Upper lobe of left lung (tissue), 6 donors: ENCODE measurements at regions not wholly inside any gene's neighbourhood (a gene's known extent, or its start where the extent isn't known, plus 50 kb on each side); places are given as distances from the start of the nearest gene placed in this dataset.

Experiments
- ATAC-seq, 2 donors: fragments of 200-7000 bp; cut with Tn5 transposase; one replicate each; pipeline ENCODE4 v1.9.1; 2022; ENCODE audit warnings: mild to moderate bottlenecking in 2 of 2, moderate library complexity in 2 of 2; ENCODE audit not compliant: low FRiP score in 2 of 2
- DNase-seq, 2 donors: peaks; one replicate each; pipeline ENCODE4 v3.0.0-alpha.2; 2019 to 2020
- H3K27ac ChIP-seq, 4 donors: fragments of 200-600 bp; sonication (generic); one replicate each; pipeline ENCODE4 v1.5.1; 2016 to 2019
- H3K27me3 ChIP-seq, 4 donors: fragments of 200-600 bp; sonication (generic); one replicate each; pipeline ENCODE4 v1.5.1; 2017 to 2019
- H3K36me3 ChIP-seq, 4 donors: fragments of 200-600 bp; sonication (generic); one replicate each; pipeline ENCODE4 v1.5.1; 2016 to 2019
- H3K4me1 ChIP-seq, 4 donors: fragments of 200-600 bp; sonication (generic); one replicate each; pipeline ENCODE4 v1.5.1; 2018 to 2019
- H3K4me3 ChIP-seq, 4 donors: fragments of 200-600 bp; sonication (generic); one replicate each; pipeline ENCODE4 v1.5.1; 2017 to 2019; ENCODE audit warnings: mild to moderate bottlenecking in 2 of 4, moderate library complexity in 1 of 4
- H3K9me3 ChIP-seq, 4 donors: fragments of 200-600 bp; sonication (generic); one replicate each; pipeline ENCODE4 v1.5.1; 2018 to 2019
- EP300 ChIP-seq, 4 donors: sonication (generic); formaldehyde crosslinking; IDR thresholded peaks; one replicate each; pipeline ENCODE4 v1.5.1; 2017; ENCODE audit warnings: antibody characterized with exemption in 4 of 4, control low read depth in 2 of 4
- POLR2A ChIP-seq, 4 donors: fragments of 450-650 bp; IDR thresholded peaks; one replicate each; pipeline ENCODE4 v1.5.1; 2016 to 2017; ENCODE audit warnings: antibody characterized with exemption in 4 of 4, mild to moderate bottlenecking in 2 of 4
- POLR2AphosphoS5 ChIP-seq, 2 donors: sonication (generic); formaldehyde crosslinking; IDR thresholded peaks; one replicate each; pipeline ENCODE4 v1.5.1; 2017; ENCODE audit warnings: antibody characterized with exemption in 2 of 2
- WGBS, 2 donors: methylation state at CpG; one replicate each; pipeline ENCODE4 v1.1.5; 2017 to 2018; 5-methylcytosine and 5-hydroxymethylcytosine counted together
- TF ChIP-seq, protein P1 (sequence below), 6 experiments: fragments of 450-650 bp in 4 of 6; fragments of 200-600 bp in 2 of 6; sonication (generic) in 2 of 6; IDR thresholded peaks; one replicate each; pipeline ENCODE4 v1.5.1; 2016 to 2019; ENCODE audit warnings: antibody characterized with exemption in 6 of 6
- donor health status: DM: no; HTN: no; CAD: no; lungs with moderate emphysema.
- donor health status: DM: no; HTN: yes; CAD: no; lungs with severe emphysema.

GRCh38 chr13:34608331-34608730 lies 333.7 kb upstream of the NBEA start:
- no peaks in the 10 kb centered on the region for H3K36me3 ChIP-seq
- TF ChIP-seq EP300 (IDR thresholded peaks at IDR 0.05) (no peak), POLR2A (IDR thresholded peaks at IDR 0.05) (no peak), POLR2AphosphoS5 (IDR thresholded peaks at IDR 0.05) (no peak)
- TF ChIP-seq, protein P1, sequence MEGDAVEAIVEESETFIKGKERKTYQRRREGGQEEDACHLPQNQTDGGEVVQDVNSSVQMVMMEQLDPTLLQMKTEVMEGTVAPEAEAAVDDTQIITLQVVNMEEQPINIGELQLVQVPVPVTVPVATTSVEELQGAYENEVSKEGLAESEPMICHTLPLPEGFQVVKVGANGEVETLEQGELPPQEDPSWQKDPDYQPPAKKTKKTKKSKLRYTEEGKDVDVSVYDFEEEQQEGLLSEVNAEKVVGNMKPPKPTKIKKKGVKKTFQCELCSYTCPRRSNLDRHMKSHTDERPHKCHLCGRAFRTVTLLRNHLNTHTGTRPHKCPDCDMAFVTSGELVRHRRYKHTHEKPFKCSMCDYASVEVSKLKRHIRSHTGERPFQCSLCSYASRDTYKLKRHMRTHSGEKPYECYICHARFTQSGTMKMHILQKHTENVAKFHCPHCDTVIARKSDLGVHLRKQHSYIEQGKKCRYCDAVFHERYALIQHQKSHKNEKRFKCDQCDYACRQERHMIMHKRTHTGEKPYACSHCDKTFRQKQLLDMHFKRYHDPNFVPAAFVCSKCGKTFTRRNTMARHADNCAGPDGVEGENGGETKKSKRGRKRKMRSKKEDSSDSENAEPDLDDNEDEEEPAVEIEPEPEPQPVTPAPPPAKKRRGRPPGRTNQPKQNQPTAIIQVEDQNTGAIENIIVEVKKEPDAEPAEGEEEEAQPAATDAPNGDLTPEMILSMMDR (IDR thresholded peaks at IDR 0.05), result no peak
- H3K4me1 ChIP-seq, result no peaks in the 10 kb centered on the region
- no peak overlapping the region for H3K27ac ChIP-seq
- WGBS, 2 donors, result 52 to 79% methylated on average over 3 of the region's 3 CpGs
- ATAC-seq (no peak), DNase-seq (no peak)
- H3K27me3 ChIP-seq, result no peaks in the 10 kb centered on the region
- no peaks in the 10 kb centered on the region for H3K9me3 ChIP-seq
- H3K4me3 ChIP-seq, result no peak overlapping the region

GRCh38 chr13:34611671-34612070 lies 330.4 kb upstream of the NBEA start:
- no peak for ATAC-seq
- TF ChIP-seq, protein P1 (IDR thresholded peaks at IDR 0.05), result no peak
- TF ChIP-seq EP300 (IDR thresholded peaks at IDR 0.05) (no peak), POLR2AphosphoS5 (IDR thresholded peaks at IDR 0.05) (no peak), POLR2A (IDR thresholded peaks at IDR 0.05) (no peak)

GRCh38 chr13:34617473-34618083 lies 324.5 kb upstream of the NBEA start:
- no peaks in the 10 kb centered on the region for H3K36me3 ChIP-seq
- H3K4me3 ChIP-seq, result no peak overlapping the region
- no peak overlapping the region for H3K27ac ChIP-seq
- no peaks in the 10 kb centered on the region for H3K4me1 ChIP-seq
- DNase-seq (no peak), ATAC-seq (no peak)
- TF ChIP-seq EP300 (IDR thresholded peaks at IDR 0.05) (no peak), POLR2A (IDR thresholded peaks at IDR 0.05) (no peak), POLR2AphosphoS5 (IDR thresholded peaks at IDR 0.05) (no peak)
- TF ChIP-seq, protein P1 (IDR thresholded peaks at IDR 0.05), result no peak
- no peaks in the 10 kb centered on the region for H3K27me3 ChIP-seq
- WGBS, 2 donors, result 85 to 88% methylated on average over 7 of the region's 7 CpGs
- H3K9me3 ChIP-seq, result no peaks in the 10 kb centered on the region

More at GRCh38 chr13:34611671-34612070, 330.4 kb upstream of the NBEA start:
- no peak overlapping the region for H3K4me3 ChIP-seq
- DNase-seq, result no peak
- no peak overlapping the region for H3K27ac ChIP-seq
- no peaks in the 10 kb centered on the region for H3K36me3 ChIP-seq
- no peaks in the 10 kb centered on the region for H3K9me3 ChIP-seq
- WGBS, 2 donors, result 86 to 89% methylated on average over 1 of the region's 1 CpG
- no peaks in the 10 kb centered on the region for H3K27me3 ChIP-seq
- H3K4me1 ChIP-seq, result no peaks in the 10 kb centered on the region

- 75 to 79% methylated on average over 5 of the region's 5 CpGs for WGBS, 2 donors
- DNase-seq, result no peak
- TF ChIP-seq, protein P1 (IDR thresholded peaks at IDR 0.05), result no peak
- TF ChIP-seq POLR2AphosphoS5 (IDR thresholded peaks at IDR 0.05) (no peak), POLR2A (IDR thresholded peaks at IDR 0.05) (no peak), EP300 (IDR thresholded peaks at IDR 0.05) (no peak)
- Histone ChIP-seq H3K36me3 (no peaks in the 10 kb centered on the region), H3K4me3 (no peak overlapping the region), H3K9me3 (no peaks in the 10 kb centered on the region), H3K4me1 (no peaks in the 10 kb centered on the region), H3K27me3 (no peaks in the 10 kb centered on the region), H3K27ac (no peak overlapping the region)
- ATAC-seq, result no peak
These were observed 323.4 kb upstream of the NBEA start for GRCh38 chr13:34618654-34619053.

DNA sequence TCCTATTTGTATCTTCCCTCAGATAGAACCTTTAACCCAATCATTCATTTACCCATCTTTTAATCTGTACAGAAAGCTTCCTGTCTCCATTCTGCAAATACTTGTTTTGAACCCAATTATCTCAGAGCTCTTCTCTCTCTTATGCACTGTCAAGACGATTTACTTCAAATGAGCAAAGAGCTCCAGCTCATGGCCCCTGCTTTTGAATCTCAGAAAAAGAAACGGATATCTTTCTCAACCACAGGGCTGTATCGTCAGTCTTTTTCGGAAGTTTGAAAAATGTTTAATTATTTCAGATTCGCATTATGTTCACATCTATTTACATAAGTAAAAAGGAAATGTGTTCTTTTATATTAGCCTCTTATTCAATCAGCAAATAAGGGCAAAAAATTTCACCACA lies 322.7 kb upstream of the NBEA start:
- no peaks in the 10 kb centered on the region for H3K4me1 ChIP-seq
- H3K36me3 ChIP-seq, result no peaks in the 10 kb centered on the region
- DNase-seq, result no peak
- no peak for TF ChIP-seq POLR2A (IDR thresholded peaks at IDR 0.05)
- TF ChIP-seq, protein P1 (IDR thresholded peaks at IDR 0.05), result no peak
- TF ChIP-seq EP300 (IDR thresholded peaks at IDR 0.05), result no peak
- TF ChIP-seq POLR2AphosphoS5 (IDR thresholded peaks at IDR 0.05), result no peak
- H3K9me3 ChIP-seq, result no peaks in the 10 kb centered on the region
- H3K27me3 ChIP-seq, result no peaks in the 10 kb centered on the region
- no peak overlapping the region for H3K27ac ChIP-seq
- H3K4me3 ChIP-seq, result no peak overlapping the region
- ATAC-seq, result no peak
- 84 to 86% methylated on average over 5 of the region's 5 CpGs for WGBS, 2 donors
